IPS DF 6.9 (cell line): ENCODE measurements at regions not wholly inside any gene's neighbourhood (a gene's known extent, or its start where the extent isn't known, plus 50 kb on each side); places are given as distances from the start of the nearest gene placed in this dataset.
"Not testable (repeated sequence)": the region's sequence is repeated elsewhere in the genome, so short reads cannot be mapped to it uniquely, and the experiment has no call there.

Experiments used
- DNase-seq: peaks from one replicate; pipeline ENCODE4 v3.0.0-alpha.2; 2013; ENCODE audit warnings: low read depth, low spot score
- H3K27ac ChIP-seq: one replicate; pipeline ENCODE4 v1.5.1; 2013; ENCODE audit warnings: low read length, control low read depth
- H3K27me3 ChIP-seq: 2 replicates; pipeline ENCODE4 v1.6.1; 2013; ENCODE audit warnings: mild to moderate bottlenecking, low read length; ENCODE audit not compliant: control insufficient read depth, insufficient read depth
- H3K36me3 ChIP-seq: 2 replicates; pipeline ENCODE4 v1.6.1; 2013; ENCODE audit warnings: low read length; ENCODE audit not compliant: control insufficient read depth, insufficient read depth
- H3K4me1 ChIP-seq: 2 replicates; pipeline ENCODE4 v1.6.1; 2013; ENCODE audit warnings: low read length; ENCODE audit not compliant: control insufficient read depth, insufficient read depth
- H3K4me3 ChIP-seq: 2 replicates; pipeline ENCODE4 v1.5.1; 2013; ENCODE audit warnings: mild to moderate bottlenecking, low read length
- H3K9me3 ChIP-seq: 2 replicates; pipeline ENCODE4 v1.6.1; 2013; ENCODE audit warnings: low read length, inconsistent platforms; ENCODE audit not compliant: control insufficient read depth, insufficient read depth
- WGBS: extraction: QIAGEN DNeasy Blood & Tissue Kit; methylation state at CpG from one replicate; pipeline ENCODE4 v1.1.7; 2013; ENCODE audit warnings: mixed read lengths, missing lambda C conversion rate; ENCODE audit not compliant: insufficient read length, insufficient coverage; 5-methylcytosine and 5-hydroxymethylcytosine counted together

- no peaks in the 10 kb centered on the region for H3K36me3 ChIP-seq
- no peak overlapping the region for H3K27ac ChIP-seq
- no peaks in the 10 kb centered on the region for H3K27me3 ChIP-seq
- WGBS = no CpG with 5 or more reads among the region's 4 CpGs
- H3K4me1 ChIP-seq = no peaks in the 10 kb centered on the region
- H3K4me3 ChIP-seq = no peak overlapping the region
- DNase-seq = no peak
- H3K9me3 ChIP-seq = no peaks in the 10 kb centered on the region
These were observed 315.7 kb downstream of the REEP3 start for GRCh38 chr10:63836666-63837442.

GRCh38 chr10:63841761-63842160, 320.6 kb downstream of the REEP3 start:
- no peak for DNase-seq
- Histone ChIP-seq H3K27me3 (no peaks in the 10 kb centered on the region), H3K27ac (no peak overlapping the region), H3K36me3 (no peaks in the 10 kb centered on the region), H3K9me3 (no peaks in the 10 kb centered on the region), H3K4me3 (no peak overlapping the region), H3K4me1 (no peaks in the 10 kb centered on the region)
- no CpG with 5 or more reads among the region's 5 CpGs for WGBS

- H3K4me3 ChIP-seq = no peak overlapping the region
- no peak for DNase-seq
- H3K4me1 ChIP-seq = no peaks in the 10 kb centered on the region
- H3K27me3 ChIP-seq = no peaks in the 10 kb centered on the region
- no CpG with 5 or more reads among the region's 2 CpGs for WGBS
- no peaks in the 10 kb centered on the region for H3K36me3 ChIP-seq
- no peak overlapping the region for H3K27ac ChIP-seq
- H3K9me3 ChIP-seq = no peaks in the 10 kb centered on the region
These were observed 321.9 kb downstream of the REEP3 start for GRCh38 chr10:63843107-63843506.

- H3K9me3 ChIP-seq, H3K27ac ChIP-seq, H3K36me3 ChIP-seq, DNase-seq, H3K4me3 ChIP-seq, H3K4me1 ChIP-seq, H3K27me3 ChIP-seq: not testable (repeated sequence)
- no CpG with 5 or more reads among the region's 3 CpGs for WGBS
These were observed 327.7 kb downstream of the REEP3 start for GRCh38 chr10:63848871-63849270.

GRCh38 chr10:63862860-63863259, 341.7 kb downstream of the REEP3 start:
- no CpG with 5 or more reads among the region's 1 CpG for WGBS
- DNase-seq = no peak
- Histone ChIP-seq H3K4me1 (no peaks in the 10 kb centered on the region; the same call in 1 of the 2 replicates), H3K9me3 (no peaks in the 10 kb centered on the region), H3K4me3 (no peak overlapping the region), H3K36me3 (no peaks in the 10 kb centered on the region), H3K27me3 (no peaks in the 10 kb centered on the region), H3K27ac (no peak overlapping the region)

GRCh38 chr10:63865210-63865609, 344.0 kb downstream of the REEP3 start:
- Histone ChIP-seq H3K4me3 (no peak overlapping the region), H3K27ac (no peak overlapping the region), H3K9me3 (no peaks in the 10 kb centered on the region), H3K27me3 (no peaks in the 10 kb centered on the region), H3K36me3 (no peaks in the 10 kb centered on the region), H3K4me1 (no peaks in the 10 kb centered on the region; the same call in 1 of the 2 replicates)
- no peak for DNase-seq
- WGBS = no CpG with 5 or more reads among the region's 4 CpGs

GRCh38 chr10:63866075-63866746, 345.0 kb downstream of the REEP3 start:
- Histone ChIP-seq H3K27ac (no peak overlapping the region), H3K27me3 (no peaks in the 10 kb centered on the region), H3K36me3 (no peaks in the 10 kb centered on the region), H3K4me3 (peak overlapping the region; percentile 7; the same call in 1 of the 2 replicates), H3K4me1 (no peaks in the 10 kb centered on the region; the same call in 1 of the 2 replicates), H3K9me3 (no peaks in the 10 kb centered on the region)
- DNase-seq = peak; percentile 57
- no CpG with 5 or more reads among the region's 16 CpGs for WGBS

- H3K9me3 ChIP-seq = no peaks in the 10 kb centered on the region
- DNase-seq = no peak
- no peaks in the 10 kb centered on the region for H3K36me3 ChIP-seq
- no CpG with 5 or more reads among the region's 2 CpGs for WGBS
- H3K27me3 ChIP-seq = no peaks in the 10 kb centered on the region
- H3K4me1 ChIP-seq = no peaks in the 10 kb centered on the region; the same call in 1 of the 2 replicates
- no peak overlapping the region for H3K27ac ChIP-seq
- no peak overlapping the region for H3K4me3 ChIP-seq
These were observed 345.5 kb downstream of the REEP3 start for GRCh38 chr10:63866747-63867140.

GRCh38 chr10:63878428-63878827, 357.2 kb downstream of the REEP3 start:
- Histone ChIP-seq H3K9me3 (no peaks in the 10 kb centered on the region), H3K27me3 (no peaks in the 10 kb centered on the region), H3K4me3 (no peak overlapping the region), H3K4me1 (no peaks in the 10 kb centered on the region), H3K36me3 (no peaks in the 10 kb centered on the region), H3K27ac (no peak overlapping the region)
- DNase-seq = no peak
- 100% methylated on average over 2 of the region's 2 CpGs for WGBS

- Histone ChIP-seq H3K4me1 (peaks cover 3% of the 10 kb centered on the region; the same call in 1 of the 2 replicates), H3K9me3 (no peaks in the 10 kb centered on the region), H3K4me3 (no peak overlapping the region), H3K27ac (no peak overlapping the region), H3K27me3 (no peaks in the 10 kb centered on the region), H3K36me3 (no peaks in the 10 kb centered on the region)
- no CpG with 5 or more reads among the region's 1 CpG for WGBS
- DNase-seq = no peak
These were observed 362.7 kb downstream of the REEP3 start for GRCh38 chr10:63883861-63884260.
